Gastrocnemius medialis (tissue), 4 donors: ENCODE measurements at regions not wholly inside any gene's neighbourhood (a gene's known extent, or its start where the extent isn't known, plus 50 kb on each side); places are given as distances from the start of the nearest gene placed in this dataset.

ENCODE experiments used
- ATAC-seq, 2 donors: fragments of 150-250 bp; one replicate each; pipeline ENCODE4 v1.9.1; 2016
- DNase-seq, 2 donors: peaks; one replicate each; pipeline ENCODE4 v3.0.0-alpha.2; 2019
- H3K27ac ChIP-seq, 4 donors: fragments of 200-600 bp; sonication (generic); 1 replicate in 1 of 4; 2 replicates in 3 of 4; pipeline ENCODE4 v1.5.1; 2016 to 2018; ENCODE audit warnings: mild to moderate bottlenecking in 2 of 4, moderate library complexity in 1 of 4
- H3K27me3 ChIP-seq, 3 donors: fragments of 200-600 bp; sonication (generic) in 2 of 3; 1 replicate in 1 of 3; 2 replicates in 2 of 3; pipeline versions ENCODE4 v1.5.1 to v1.6.0; 2016 to 2019; ENCODE audit warnings: mild to moderate bottlenecking in 1 of 3, moderate library complexity in 1 of 3
- H3K36me3 ChIP-seq, 2 donors: fragments of 200-600 bp; sonication (generic) in 1 of 2; one replicate each; pipeline ENCODE4 v1.5.1; 2017 to 2018
- H3K4me1 ChIP-seq, 2 donors: fragments of 200-600 bp; sonication (generic) in 1 of 2; one replicate each; pipeline ENCODE4 v1.5.1; 2016 to 2017; ENCODE audit warnings: mild to moderate bottlenecking in 2 of 2
- H3K4me3 ChIP-seq, 4 donors: fragments of 200-600 bp; sonication (generic) in 3 of 4; 1 replicate in 1 of 4; 2 replicates in 3 of 4; pipeline ENCODE4 v1.5.1; 2016 to 2019; ENCODE audit warnings: mild to moderate bottlenecking in 2 of 4
- H3K9me3 ChIP-seq, 3 donors: fragments of 200-600 bp; sonication (generic) in 2 of 3; 1 replicate in 1 of 3; 2 replicates in 2 of 3; pipeline ENCODE4 v1.5.1; 2016 to 2019
- POLR2A ChIP-seq, 2 donors: fragments of 450-650 bp; IDR thresholded peaks; one replicate each; pipeline ENCODE4 v1.6.1; 2017; ENCODE audit warnings: antibody characterized with exemption in 2 of 2, mild to moderate bottlenecking in 2 of 2, moderate library complexity in 2 of 2
- in situ Hi-C, 4 donors: fragments of 200-750 bp; cut with MboI; loops; one replicate each; pipeline versions ENCODE4 v1.15.0 to v1.8.0; 2017; ENCODE audit warnings: low sequenced_read_pairs in 4 of 4
- intact Hi-C: fragments of 100-400 bp; cut with DNase I; formaldehyde crosslinking; loops from one replicate; pipeline ENCODE4 v1.15.1; 2023; ENCODE audit warnings: low total_unique reads
- TF ChIP-seq, protein P1 (sequence below), 5 experiments: fragments of 450-650 bp in 3 of 5; fragments of 200-600 bp in 2 of 5; sonication (generic) in 2 of 5; IDR thresholded peaks in 4 of 5; conservative IDR thresholded peaks in 1 of 5; 1 replicate in 4 of 5; 2 replicates in 1 of 5; pipeline ENCODE4 v1.5.1; 2016 to 2019; ENCODE audit warnings: antibody characterized with exemption in 5 of 5, mild to moderate bottlenecking in 3 of 5, moderate library complexity in 3 of 5

DNA sequence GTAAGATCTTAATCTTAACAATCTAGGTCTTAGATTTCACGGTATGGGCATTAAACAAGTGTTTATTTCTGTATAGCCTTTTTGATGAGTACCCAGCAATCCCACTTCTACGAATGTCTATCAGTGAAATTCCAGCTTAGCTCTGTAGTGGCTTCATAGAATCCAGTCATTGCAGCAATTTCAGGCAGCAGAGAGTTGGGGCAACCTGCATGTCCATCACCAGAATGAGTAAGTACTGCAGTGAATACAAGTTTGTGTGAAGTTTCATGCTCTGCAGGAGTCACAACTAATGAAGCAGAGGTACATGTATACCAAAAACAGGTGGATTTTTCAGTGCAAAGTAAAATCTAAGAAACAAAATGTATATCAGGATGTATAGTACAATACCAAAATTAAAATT is 151.7 kb downstream of the OR2B2 start:
- intact Hi-C loops, result no loop called here
- H3K27me3 ChIP-seq, result peaks cover 20 to 47% (median 36%) of the 10 kb centered on the region in 3 donors
- ATAC-seq, result no peak

DNA sequence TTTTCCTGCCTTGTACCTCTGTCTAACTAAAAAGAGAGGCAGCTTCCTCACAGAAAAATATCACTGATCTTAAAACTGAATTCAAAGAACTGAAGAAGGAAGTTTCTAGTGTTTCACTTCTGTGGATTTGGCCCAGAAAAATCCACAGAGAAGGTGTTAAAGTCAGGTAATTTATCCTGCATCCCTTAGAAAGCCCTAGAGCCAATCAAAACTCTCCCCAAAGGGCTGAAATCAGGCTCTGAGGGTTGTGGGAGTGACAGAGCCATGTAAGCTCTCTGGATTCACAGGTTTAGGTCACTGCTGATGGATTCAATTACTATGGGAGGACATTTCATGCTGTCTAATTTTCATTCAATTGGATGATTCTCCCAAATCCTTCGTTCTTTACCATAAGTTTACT is 152.3 kb downstream of the OR2B2 start:
- no peak overlapping the region for H3K4me3 ChIP-seq
- no peaks in the 10 kb centered on the region for H3K36me3 ChIP-seq
- DNase-seq (no peak), ATAC-seq (no peak)
- no peak overlapping the region for H3K27ac ChIP-seq
- intact Hi-C loops, result no loop called here
- no peaks in the 10 kb centered on the region for H3K4me1 ChIP-seq
- no peaks in the 10 kb centered on the region for H3K9me3 ChIP-seq
- no peak for TF ChIP-seq POLR2A (IDR thresholded peaks at IDR 0.05)
- TF ChIP-seq, protein P1, sequence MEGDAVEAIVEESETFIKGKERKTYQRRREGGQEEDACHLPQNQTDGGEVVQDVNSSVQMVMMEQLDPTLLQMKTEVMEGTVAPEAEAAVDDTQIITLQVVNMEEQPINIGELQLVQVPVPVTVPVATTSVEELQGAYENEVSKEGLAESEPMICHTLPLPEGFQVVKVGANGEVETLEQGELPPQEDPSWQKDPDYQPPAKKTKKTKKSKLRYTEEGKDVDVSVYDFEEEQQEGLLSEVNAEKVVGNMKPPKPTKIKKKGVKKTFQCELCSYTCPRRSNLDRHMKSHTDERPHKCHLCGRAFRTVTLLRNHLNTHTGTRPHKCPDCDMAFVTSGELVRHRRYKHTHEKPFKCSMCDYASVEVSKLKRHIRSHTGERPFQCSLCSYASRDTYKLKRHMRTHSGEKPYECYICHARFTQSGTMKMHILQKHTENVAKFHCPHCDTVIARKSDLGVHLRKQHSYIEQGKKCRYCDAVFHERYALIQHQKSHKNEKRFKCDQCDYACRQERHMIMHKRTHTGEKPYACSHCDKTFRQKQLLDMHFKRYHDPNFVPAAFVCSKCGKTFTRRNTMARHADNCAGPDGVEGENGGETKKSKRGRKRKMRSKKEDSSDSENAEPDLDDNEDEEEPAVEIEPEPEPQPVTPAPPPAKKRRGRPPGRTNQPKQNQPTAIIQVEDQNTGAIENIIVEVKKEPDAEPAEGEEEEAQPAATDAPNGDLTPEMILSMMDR (IDR thresholded peaks at IDR 0.05 in 4 of 5, conservative IDR thresholded peaks at IDR 0.05 in 1 of 5), result no peak
- peaks cover 20 to 47% (median 36%) of the 10 kb centered on the region in 3 donors for H3K27me3 ChIP-seq
- in situ Hi-C loops, result loop anchor here (10.0 to 25.0 kb wide), 3 partner anchors 127 to 248 kb away; a partner anchor contains a TSS

More for the DNA sequence above, 151.7 kb downstream of the OR2B2 start:
- Histone ChIP-seq H3K27ac (no peak overlapping the region), H3K4me3 (no peak overlapping the region), H3K9me3 (no peaks in the 10 kb centered on the region), H3K4me1 (no peaks in the 10 kb centered on the region), H3K36me3 (no peaks in the 10 kb centered on the region)
- no peak for DNase-seq
- in situ Hi-C loops, result loop anchor here (10.0 to 25.0 kb wide), 3 partner anchors 127 to 248 kb away; a partner anchor contains a TSS
- TF ChIP-seq POLR2A (IDR thresholded peaks at IDR 0.05), result no peak
- TF ChIP-seq, protein P1 (IDR thresholded peaks at IDR 0.05 in 4 of 5, conservative IDR thresholded peaks at IDR 0.05 in 1 of 5), result no peak

DNA sequence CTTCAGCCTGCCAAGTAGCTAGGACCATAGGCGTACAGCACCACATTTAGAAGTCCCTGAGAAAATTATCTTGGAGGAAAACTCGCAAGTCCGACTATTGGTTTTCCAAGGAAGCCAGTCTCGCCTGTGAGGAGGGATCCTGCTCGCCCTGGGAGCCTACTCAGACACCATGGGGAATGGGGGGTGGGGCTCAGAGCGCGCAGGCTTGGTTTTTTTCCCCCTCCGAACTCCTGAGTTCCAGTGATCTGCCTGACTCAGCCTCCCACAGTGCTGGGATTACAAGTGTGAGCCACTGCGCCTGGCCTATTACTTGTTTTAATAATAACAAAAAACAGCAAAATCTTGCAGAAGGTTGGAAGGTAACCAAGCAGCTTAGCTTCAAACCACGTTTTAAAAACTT is 153.7 kb downstream of the OR2B2 start:
- H3K27ac ChIP-seq, result no peak overlapping the region
- H3K27me3 ChIP-seq, result peaks cover 20 to 43% (median 36%) of the 10 kb centered on the region in 3 donors
- TF ChIP-seq POLR2A (IDR thresholded peaks at IDR 0.05), result no peak
- TF ChIP-seq, protein P1 (IDR thresholded peaks at IDR 0.05 in 4 of 5, conservative IDR thresholded peaks at IDR 0.05 in 1 of 5), result no peak
- ATAC-seq, result no peak
- in situ Hi-C loops, result loop anchor here in 3 of 4 donors (25.0 kb wide), 2 partner anchors 129 to 246 kb away; a partner anchor contains a TSS
- no peak overlapping the region for H3K4me3 ChIP-seq
- no peaks in the 10 kb centered on the region for H3K9me3 ChIP-seq
- H3K4me1 ChIP-seq, result no peaks in the 10 kb centered on the region
- intact Hi-C loops, result no loop called here
- no peak for DNase-seq
- no peaks in the 10 kb centered on the region for H3K36me3 ChIP-seq

DNA sequence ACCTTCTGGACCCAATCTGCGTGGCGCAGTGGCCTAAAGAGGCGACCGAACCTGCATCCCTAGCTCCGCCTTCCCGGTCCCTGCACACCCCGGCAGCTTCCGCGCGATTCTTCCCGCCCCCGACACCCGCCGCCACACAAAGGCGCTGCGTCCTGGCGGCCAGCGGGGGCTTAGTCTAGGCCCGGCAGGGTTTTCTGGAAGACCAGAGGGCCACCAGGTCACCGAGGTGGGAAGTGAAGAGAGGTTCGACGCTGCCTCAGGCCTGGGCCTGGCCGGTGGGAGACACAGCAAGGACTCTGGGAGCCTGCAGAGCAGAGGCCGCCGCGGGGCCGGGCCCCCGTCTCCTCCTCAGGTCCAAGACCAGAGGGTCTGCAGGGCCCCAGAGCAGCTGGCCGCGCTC is 154.9 kb downstream of the OR2B2 start:
- H3K4me3 ChIP-seq, result no peak overlapping the region
- intact Hi-C loops (no loop called here), in situ Hi-C loops (loop anchor here in 3 of 4 donors (25.0 kb wide), 2 partner anchors 130 to 245 kb away; a partner anchor contains a TSS)
- ATAC-seq, result no peak
- TF ChIP-seq, protein P1 (IDR thresholded peaks at IDR 0.05 in 4 of 5, conservative IDR thresholded peaks at IDR 0.05 in 1 of 5), result no peak
- TF ChIP-seq POLR2A (IDR thresholded peaks at IDR 0.05), result no peak
- no peaks in the 10 kb centered on the region for H3K36me3 ChIP-seq
- DNase-seq, result no peak
- H3K27me3 ChIP-seq, result peaks cover 16 to 41% (median 36%) of the 10 kb centered on the region in 3 donors
- H3K4me1 ChIP-seq, result no peaks in the 10 kb centered on the region
- H3K9me3 ChIP-seq, result no peaks in the 10 kb centered on the region
- no peak overlapping the region for H3K27ac ChIP-seq

DNA sequence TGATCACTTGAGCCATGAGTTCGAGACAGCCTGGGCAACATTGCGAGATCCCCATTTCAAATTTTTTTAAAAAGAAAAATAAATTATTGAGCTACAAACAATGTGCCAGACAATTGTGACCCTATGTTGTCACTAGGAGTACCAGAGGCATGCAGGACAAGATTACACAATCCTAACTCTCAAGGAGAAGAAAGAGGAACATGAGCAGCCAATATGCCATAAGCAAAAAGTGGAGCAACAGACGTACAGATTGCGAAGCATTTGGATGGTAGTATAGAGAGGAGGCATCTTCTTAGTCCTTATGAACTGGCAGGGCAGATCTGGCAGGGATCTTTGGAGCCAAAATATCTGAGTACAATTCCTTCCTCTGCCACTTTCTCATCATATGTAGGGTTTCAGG is 156.4 kb downstream of the OR2B2 start:
- no peaks in the 10 kb centered on the region for H3K36me3 ChIP-seq
- H3K27ac ChIP-seq, result no peak overlapping the region
- intact Hi-C loops, result no loop called here
- no peak for ATAC-seq
- H3K27me3 ChIP-seq, result peaks cover 13 to 34% (median 32%) of the 10 kb centered on the region in 3 donors
- in situ Hi-C loops, result loop anchor here in 3 of 4 donors (25.0 kb wide), 2 partner anchors 132 to 243 kb away; a partner anchor contains a TSS
- H3K4me1 ChIP-seq, result no peaks in the 10 kb centered on the region
- no peak for DNase-seq
- no peak for TF ChIP-seq POLR2A (IDR thresholded peaks at IDR 0.05)
- TF ChIP-seq, protein P1 (IDR thresholded peaks at IDR 0.05 in 4 of 5, conservative IDR thresholded peaks at IDR 0.05 in 1 of 5), result no peak
- no peaks in the 10 kb centered on the region for H3K9me3 ChIP-seq
- H3K4me3 ChIP-seq, result no peak overlapping the region
